ENCODE measurements at regions not wholly inside any gene's neighbourhood (a gene's known extent, or its start where the extent isn't known, plus 50 kb on each side); places are given as distances from the start of the nearest gene placed in this dataset.

DNA sequence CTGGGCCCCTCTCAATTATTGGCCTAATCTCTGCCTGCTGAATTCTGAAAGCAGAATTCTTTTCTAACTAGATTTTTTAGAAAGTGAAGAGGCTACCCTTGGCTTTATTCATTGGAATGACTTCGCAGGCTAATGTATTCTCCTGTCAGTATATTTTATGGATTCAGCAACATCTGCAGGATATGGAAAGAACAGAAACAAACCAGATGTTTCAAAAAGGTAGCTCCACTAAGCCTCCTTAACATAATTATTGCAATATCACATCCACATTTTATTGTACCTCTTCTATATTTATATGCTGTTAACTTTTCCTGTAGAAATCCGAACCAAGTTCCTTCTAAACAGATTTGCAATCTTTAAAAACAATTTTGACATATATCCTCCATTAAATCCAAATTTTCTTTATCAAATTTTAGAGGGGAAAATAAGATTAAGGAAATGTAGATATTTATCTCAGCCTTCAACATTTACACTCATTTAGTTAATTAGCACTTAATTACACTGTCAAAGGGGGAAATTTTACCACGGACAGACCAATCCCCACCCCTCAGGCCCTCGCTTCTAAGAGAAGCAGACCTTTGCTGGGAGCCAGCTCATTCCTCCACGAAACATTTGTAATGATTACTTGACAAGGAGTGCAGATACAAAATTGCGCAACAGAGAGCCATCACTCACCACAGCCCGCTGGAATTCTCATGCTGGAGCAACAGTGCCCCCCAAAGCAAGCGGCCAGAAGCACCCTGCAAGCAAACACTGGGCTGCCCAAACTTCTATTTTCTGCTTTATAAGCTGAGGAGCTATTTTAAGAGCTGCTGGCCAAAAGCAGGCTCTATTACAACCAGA is 253.4 kb downstream of the ETAA1 start:
- no peak overlapping the region for H3K27ac Mint-ChIP-seq
- H3K9me3 Mint-ChIP-seq (ENCODE audit: low read depth): peaks cover 11% of the 10 kb centered on the region
- ChIA-PET CTCF (interaction anchor here (1.1 kb wide), 1 partner anchor 41 kb away, joined by 3 read pairs; no protein-coding TSS in a partner anchor), POLR2A (no interaction called here)
- DNase-seq (peak; percentile 31), ATAC-seq (no peak)
- H3K36me3 Mint-ChIP-seq (ENCODE audit: low read depth): no peaks in the 10 kb centered on the region
- intact Hi-C loops (cut with DNase I, micrococcal nuclease): no loop called here
- no peaks in the 10 kb centered on the region for H3K4me1 Mint-ChIP-seq
- no peak overlapping the region for H3K4me3 Mint-ChIP-seq
- H3K27me3 Mint-ChIP-seq: peaks cover 2% of the 10 kb centered on the region

DNA sequence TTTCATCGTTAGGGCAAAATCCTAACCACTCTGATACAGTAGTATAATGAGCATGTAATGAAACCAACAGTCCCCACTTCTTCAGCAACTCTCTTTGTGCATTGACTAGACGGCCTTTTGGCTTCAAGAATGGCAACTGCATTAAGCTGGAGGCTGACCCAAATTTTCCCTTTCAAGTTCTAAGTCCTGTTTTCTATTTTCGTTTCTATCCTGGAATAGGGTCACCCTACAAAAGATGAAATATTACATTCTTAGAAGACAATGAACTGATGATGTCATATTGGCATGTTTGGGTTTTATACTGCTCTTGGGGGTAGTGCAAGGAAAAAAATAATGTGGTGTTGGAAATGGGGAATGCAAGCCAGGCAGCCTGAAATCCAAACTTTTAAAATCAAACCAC is 254.4 kb downstream of the ETAA1 start:
- Mint-ChIP-seq H3K27ac (no peak overlapping the region), H3K9me3 (ENCODE audit: low read depth) (peaks cover 10% of the 10 kb centered on the region), H3K27me3 (peaks cover 2% of the 10 kb centered on the region), H3K4me1 (no peaks in the 10 kb centered on the region), H3K36me3 (ENCODE audit: low read depth) (no peaks in the 10 kb centered on the region), H3K4me3 (no peak overlapping the region)
- ATAC-seq (no peak), DNase-seq (no peak)
- POLR2A ChIA-PET: no interaction called here
- intact Hi-C loops (cut with DNase I, micrococcal nuclease): no loop called here
- CTCF ChIA-PET: interaction anchor here (0.7 kb wide), 1 partner anchor 14 kb away, joined by 3 read pairs; no protein-coding TSS in a partner anchor

DNA sequence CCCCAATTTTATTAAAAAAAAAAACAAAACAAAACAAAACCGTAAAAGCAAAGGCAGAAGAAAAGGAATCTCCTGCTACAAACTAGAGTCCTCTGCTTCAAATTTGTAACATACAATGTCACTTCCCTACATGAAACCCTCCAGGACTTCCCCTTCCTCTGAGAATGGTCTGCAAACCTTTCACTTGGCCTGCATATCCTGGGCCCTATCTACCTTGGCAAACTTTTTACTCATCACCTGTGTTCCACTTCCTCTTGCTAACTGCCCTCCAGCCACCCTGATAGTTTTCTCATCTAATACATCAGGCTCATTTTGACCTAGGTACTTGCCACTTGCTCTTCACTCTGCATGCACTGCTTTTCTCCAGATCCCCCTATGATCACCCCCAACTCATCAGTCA is 255.5 kb downstream of the ETAA1 start:
- CTCF ChIA-PET: no interaction called here

DNA sequence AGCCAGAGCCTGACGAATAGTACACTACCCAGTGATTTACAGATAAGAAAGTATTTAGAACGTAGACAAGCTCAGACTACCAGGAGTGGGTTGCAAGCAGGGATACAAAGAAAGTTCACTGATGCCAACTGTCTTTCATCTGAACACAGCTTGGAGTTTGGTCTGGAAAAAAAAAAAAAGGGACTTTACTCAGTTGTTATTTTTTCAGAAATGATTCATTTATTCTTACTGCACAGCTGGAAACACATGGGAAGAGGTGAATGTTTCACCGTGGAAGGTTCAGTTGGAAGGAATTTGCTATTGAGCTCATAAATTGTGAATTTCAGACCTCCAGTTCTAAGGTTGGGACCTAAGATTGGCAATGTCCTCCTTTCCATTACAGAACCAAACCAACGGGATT is 259.7 kb downstream of the ETAA1 start:
- CTCF ChIA-PET: no interaction called here
- intact Hi-C loops (cut with DNase I, micrococcal nuclease): no loop called here
- no peaks in the 10 kb centered on the region for H3K27me3 Mint-ChIP-seq
- no peak for ATAC-seq
- no peaks in the 10 kb centered on the region for H3K4me1 Mint-ChIP-seq
- no peak overlapping the region for H3K4me3 Mint-ChIP-seq
- DNase-seq: no peak
- H3K36me3 Mint-ChIP-seq (ENCODE audit: low read depth): no peaks in the 10 kb centered on the region
- no peak overlapping the region for H3K27ac Mint-ChIP-seq
- H3K9me3 Mint-ChIP-seq (ENCODE audit: low read depth): peaks cover 6% of the 10 kb centered on the region
- POLR2A ChIA-PET: no interaction called here

More for the DNA sequence above, 255.5 kb downstream of the ETAA1 start:
- Mint-ChIP-seq H3K4me3 (no peak overlapping the region), H3K36me3 (ENCODE audit: low read depth) (no peaks in the 10 kb centered on the region), H3K4me1 (no peaks in the 10 kb centered on the region), H3K9me3 (ENCODE audit: low read depth) (peaks cover 6% of the 10 kb centered on the region), H3K27me3 (peaks cover 2% of the 10 kb centered on the region), H3K27ac (no peak overlapping the region)
- DNase-seq (no peak), ATAC-seq (no peak)
- intact Hi-C loops (cut with DNase I, micrococcal nuclease): no loop called here
- POLR2A ChIA-PET: no interaction called here

DNA sequence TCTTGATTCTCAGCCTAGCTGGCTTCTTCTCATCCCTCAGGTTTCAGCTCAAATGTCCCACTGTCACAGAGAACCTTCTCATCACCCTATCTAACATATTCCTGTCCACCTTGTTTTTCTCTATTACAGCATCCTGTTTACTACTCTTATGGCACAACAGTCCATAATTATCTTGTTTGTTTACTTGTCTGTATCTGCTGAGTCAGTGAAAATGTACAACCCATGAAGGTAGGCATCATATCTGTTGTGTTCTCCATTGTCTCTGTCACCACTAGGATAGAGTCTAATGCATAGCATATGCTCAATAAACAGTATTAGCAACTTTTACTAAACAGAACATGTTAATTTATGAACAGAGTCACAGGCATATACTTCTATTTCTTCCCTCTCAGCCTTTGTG is 261.7 kb downstream of the ETAA1 start:
- CTCF ChIA-PET: no interaction called here
- ATAC-seq: no peak
- DNase-seq: no peak
- intact Hi-C loops (cut with DNase I, micrococcal nuclease): no loop called here
- no peaks in the 10 kb centered on the region for H3K4me1 Mint-ChIP-seq
- no peak overlapping the region for H3K27ac Mint-ChIP-seq
- H3K4me3 Mint-ChIP-seq: no peak overlapping the region
- no peaks in the 10 kb centered on the region for H3K36me3 Mint-ChIP-seq (ENCODE audit: low read depth)
- POLR2A ChIA-PET: no interaction called here
- peaks cover 1% of the 10 kb centered on the region for H3K9me3 Mint-ChIP-seq (ENCODE audit: low read depth)
- H3K27me3 Mint-ChIP-seq: no peaks in the 10 kb centered on the region

DNA sequence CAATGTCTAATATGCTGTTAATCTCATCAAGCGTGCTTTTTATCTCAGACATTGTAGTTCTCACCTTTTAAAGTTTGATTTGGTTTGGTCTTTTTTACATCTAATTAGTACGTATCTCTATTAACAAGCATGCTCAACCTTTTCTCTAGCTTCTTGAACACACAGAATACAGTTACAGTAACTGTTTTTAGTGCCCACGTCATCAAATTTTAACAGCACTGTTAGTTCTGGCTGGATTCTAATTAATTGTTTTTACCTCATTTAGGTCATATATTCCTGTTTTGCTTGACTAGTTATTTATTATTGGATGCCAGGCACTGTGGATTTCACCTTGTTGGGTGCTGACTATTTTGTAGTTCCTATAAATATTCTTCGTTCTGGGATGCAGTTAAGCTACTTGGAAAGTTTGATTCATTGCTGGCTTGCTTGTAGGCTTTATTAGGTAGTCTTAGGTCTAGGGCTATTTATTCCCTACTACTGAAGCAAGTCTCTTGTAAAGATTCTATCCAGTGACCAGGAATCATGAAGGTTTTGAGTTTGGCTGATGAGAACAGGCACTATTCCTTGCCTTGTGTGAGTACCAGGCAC is 263.0 kb downstream of the ETAA1 start:
- Mint-ChIP-seq H3K9me3 (ENCODE audit: low read depth) (no peaks in the 10 kb centered on the region), H3K4me3 (no peak overlapping the region), H3K4me1 (no peaks in the 10 kb centered on the region), H3K27me3 (no peaks in the 10 kb centered on the region), H3K27ac (no peak overlapping the region), H3K36me3 (ENCODE audit: low read depth) (no peaks in the 10 kb centered on the region)
- CTCF ChIA-PET: no interaction called here
- intact Hi-C loops (cut with DNase I, micrococcal nuclease): no loop called here
- DNase-seq: no peak
- no peak for ATAC-seq
- POLR2A ChIA-PET: no interaction called here

DNA sequence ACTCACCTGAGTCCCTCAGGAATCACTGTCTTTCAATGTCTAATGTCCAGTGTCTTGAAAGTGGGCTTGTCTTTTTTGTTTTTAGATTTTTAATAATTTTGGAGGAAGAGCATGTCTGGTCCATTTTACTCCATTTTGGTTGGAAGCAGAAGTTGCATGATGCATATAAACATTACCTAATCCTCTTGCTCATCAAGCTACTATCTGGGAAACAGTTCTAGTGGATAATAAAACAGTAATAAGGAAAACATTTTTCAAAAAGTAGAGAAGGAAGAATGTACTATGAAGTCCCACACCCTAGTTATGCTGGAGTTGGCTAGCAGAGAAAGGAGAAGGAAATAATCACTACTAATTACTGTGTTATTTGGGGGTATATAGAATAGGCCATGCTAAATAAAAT is 263.7 kb downstream of the ETAA1 start:
- DNase-seq: no peak
- Mint-ChIP-seq H3K9me3 (ENCODE audit: low read depth) (no peaks in the 10 kb centered on the region), H3K27ac (no peak overlapping the region), H3K27me3 (peaks cover 2% of the 10 kb centered on the region), H3K4me1 (no peaks in the 10 kb centered on the region), H3K36me3 (ENCODE audit: low read depth) (no peaks in the 10 kb centered on the region), H3K4me3 (no peak overlapping the region)
- POLR2A ChIA-PET: no interaction called here
- intact Hi-C loops (cut with DNase I, micrococcal nuclease): no loop called here
- CTCF ChIA-PET: no interaction called here
- ATAC-seq: no peak

DNA sequence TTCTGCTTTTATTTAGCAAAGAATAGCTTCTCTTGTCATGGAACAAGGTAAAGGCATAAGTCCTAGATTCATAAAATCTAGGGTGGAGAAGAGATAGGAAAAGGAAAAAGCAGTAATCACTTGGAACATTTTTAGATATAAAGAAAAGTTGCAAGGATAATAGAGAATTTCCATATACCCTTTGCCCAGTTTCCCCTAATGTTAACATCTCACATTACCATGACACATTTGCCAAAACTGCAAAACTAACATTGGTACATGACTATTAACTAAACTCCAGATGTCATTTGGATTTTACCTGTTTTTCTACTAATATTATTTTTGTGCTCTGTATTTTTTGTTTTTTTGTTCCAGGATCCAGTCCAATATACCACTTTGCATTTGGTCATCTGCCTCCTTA is 265.1 kb downstream of the ETAA1 start:
- ATAC-seq: no peak
- intact Hi-C loops (cut with DNase I, micrococcal nuclease): no loop called here

DNA sequence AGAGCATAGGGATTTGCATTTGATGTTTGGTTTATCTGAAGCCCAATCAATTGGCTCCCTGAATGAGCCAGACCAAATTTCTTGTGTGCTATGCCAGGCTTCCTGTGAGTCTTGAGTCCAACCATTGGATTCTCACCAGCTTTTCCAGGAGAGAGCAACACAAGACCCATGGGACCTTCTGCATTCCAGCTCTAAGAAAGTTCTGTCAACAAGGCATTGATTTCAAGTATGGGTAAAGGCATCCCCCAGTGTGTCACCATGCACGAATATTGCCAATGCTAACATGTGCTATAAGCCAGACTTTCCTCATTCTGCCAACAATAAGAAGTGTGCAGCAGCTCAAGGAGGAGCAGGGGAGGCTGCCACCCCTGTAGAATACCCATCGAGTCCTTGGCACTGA is 266.6 kb downstream of the ETAA1 start:
- H3K9me3 Mint-ChIP-seq (ENCODE audit: low read depth): no peaks in the 10 kb centered on the region

More for the DNA sequence above, 265.1 kb downstream of the ETAA1 start:
- Mint-ChIP-seq H3K4me3 (no peak overlapping the region), H3K27ac (no peak overlapping the region), H3K9me3 (ENCODE audit: low read depth) (no peaks in the 10 kb centered on the region), H3K27me3 (peaks cover 2% of the 10 kb centered on the region), H3K4me1 (no peaks in the 10 kb centered on the region), H3K36me3 (ENCODE audit: low read depth) (no peaks in the 10 kb centered on the region)
- no peak for DNase-seq
- ChIA-PET POLR2A (no interaction called here), CTCF (interaction anchor here (0.6 kb wide), 1 partner anchor 8 kb away, joined by 3 read pairs; no protein-coding TSS in a partner anchor)

DNA sequence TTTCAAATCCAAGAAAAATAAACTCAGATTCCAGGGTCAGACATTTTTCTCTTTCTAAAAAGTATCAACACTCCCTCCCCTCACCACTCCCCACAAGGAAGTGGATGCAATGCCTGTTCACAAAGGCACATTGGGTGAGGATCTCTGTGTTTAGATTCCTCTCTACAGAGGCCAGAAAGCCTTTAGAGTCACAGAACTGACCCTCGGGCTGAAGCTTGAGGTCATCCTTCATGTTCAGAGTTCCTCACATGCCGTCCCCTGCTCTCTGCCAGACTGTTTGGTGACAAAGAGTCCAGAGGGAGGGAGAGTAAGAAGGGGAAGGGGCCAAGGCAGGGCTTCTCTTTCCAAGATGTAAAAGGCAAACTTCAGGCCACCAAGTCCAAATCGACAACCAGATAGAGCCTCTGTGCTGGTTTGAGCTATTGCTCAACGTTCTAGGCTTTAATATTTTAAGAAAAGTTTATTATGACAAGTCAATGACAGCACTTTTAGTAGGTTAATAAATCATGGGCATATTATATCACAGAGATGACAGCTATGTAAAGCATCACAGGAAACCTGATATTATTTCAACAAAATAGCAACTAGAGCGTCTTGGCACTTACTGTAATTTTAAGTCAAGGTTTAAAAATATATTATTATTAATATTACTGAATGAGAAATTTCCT is 269.4 kb downstream of the ETAA1 start:
- peaks cover 3% of the 10 kb centered on the region for H3K27me3 Mint-ChIP-seq
- H3K4me3 Mint-ChIP-seq: no peak overlapping the region
- no peaks in the 10 kb centered on the region for H3K9me3 Mint-ChIP-seq (ENCODE audit: low read depth)
- no peaks in the 10 kb centered on the region for H3K4me1 Mint-ChIP-seq
- H3K36me3 Mint-ChIP-seq (ENCODE audit: low read depth): no peaks in the 10 kb centered on the region
- DNase-seq (no peak), ATAC-seq (no peak)
- H3K27ac Mint-ChIP-seq: no peak overlapping the region
- ChIA-PET POLR2A (no interaction called here), CTCF (no interaction called here)
- intact Hi-C loops (cut with DNase I, micrococcal nuclease): no loop called here

More for the DNA sequence above, 266.6 kb downstream of the ETAA1 start:
- intact Hi-C loops (cut with DNase I, micrococcal nuclease): no loop called here
- ATAC-seq: no peak
- POLR2A ChIA-PET: no interaction called here
- CTCF ChIA-PET: interaction anchor here (0.6 kb wide), 1 partner anchor 937 kb away, joined by 3 read pairs; no protein-coding TSS in a partner anchor
- Mint-ChIP-seq H3K4me3 (no peak overlapping the region), H3K4me1 (no peaks in the 10 kb centered on the region), H3K27ac (no peak overlapping the region), H3K27me3 (peaks cover 2% of the 10 kb centered on the region), H3K36me3 (ENCODE audit: low read depth) (no peaks in the 10 kb centered on the region)
- DNase-seq: no peak

DNA sequence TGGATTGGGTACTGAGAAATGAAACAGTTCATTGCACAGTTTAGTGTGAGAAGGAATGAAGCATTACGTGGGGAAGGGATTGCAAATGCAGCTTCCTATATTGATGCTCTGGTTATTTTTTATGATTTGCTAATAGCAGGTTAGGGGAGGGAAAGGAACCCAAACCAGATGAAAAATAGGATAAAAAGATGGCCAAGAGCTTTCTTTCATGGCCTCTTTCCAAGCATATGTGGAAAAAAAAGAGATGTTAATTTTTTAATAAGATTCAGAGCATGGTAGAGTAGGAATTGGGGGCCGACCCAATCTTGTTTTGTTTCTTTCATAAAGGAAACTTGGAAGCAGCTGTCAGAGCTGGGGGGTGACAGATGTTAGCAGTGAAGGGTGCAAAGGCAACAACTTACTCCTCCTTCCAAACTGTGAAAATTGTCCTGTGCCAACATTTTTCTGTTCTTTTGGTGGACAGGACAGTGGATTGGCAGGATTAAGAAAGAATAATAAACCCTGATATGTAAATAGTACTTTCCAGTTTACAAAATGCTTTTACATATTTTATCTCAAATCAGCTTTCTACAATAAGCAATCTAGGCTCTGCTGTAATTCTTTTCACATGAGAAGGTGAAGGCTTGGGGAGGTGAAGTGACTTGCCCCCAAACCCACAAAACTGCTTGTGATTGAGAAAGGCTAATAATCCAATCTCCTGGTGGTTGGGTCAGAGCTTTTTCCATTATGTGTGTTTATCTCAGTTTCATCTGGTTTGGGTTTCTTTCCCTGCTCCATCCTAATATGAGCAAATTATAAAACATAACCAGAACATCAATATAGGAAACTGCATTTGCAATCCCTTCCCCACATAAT is 270.1 kb downstream of the ETAA1 start:
- Mint-ChIP-seq H3K27ac (no peak overlapping the region), H3K36me3 (ENCODE audit: low read depth) (no peaks in the 10 kb centered on the region), H3K4me1 (no peaks in the 10 kb centered on the region), H3K4me3 (no peak overlapping the region), H3K27me3 (peaks cover 3% of the 10 kb centered on the region), H3K9me3 (ENCODE audit: low read depth) (no peaks in the 10 kb centered on the region)
- ATAC-seq (no peak), DNase-seq (no peak)
- intact Hi-C loops (cut with DNase I, micrococcal nuclease): no loop called here
- POLR2A ChIA-PET: no interaction called here
- CTCF ChIA-PET: no interaction called here

Measured in activated CD4-positive, alpha-beta T cell treated with anti-CD3 and anti-CD28 coated beads for 36 hours (primary cell).